AG10803 (cell line): ENCODE measurements at regions not wholly inside any gene's neighbourhood (a gene's known extent, or its start where the extent isn't known, plus 50 kb on each side); places are given as distances from the start of the nearest gene placed in this dataset.
"Not testable (repeated sequence)": the region's sequence is repeated elsewhere in the genome, so short reads cannot be mapped to it uniquely, and the experiment has no call there.

Experiments
- DNase-seq: peaks from one replicate; pipeline ENCODE4 v3.0.0; 2010; ENCODE audit warnings: low read depth
- H3K4me3 ChIP-seq: 2 replicates; pipeline ENCODE4 v1.5.1; 2011; ENCODE audit warnings: mild to moderate bottlenecking, low read length, control low read depth
- CTCF ChIP-seq: conservative IDR thresholded peaks from 2 replicates; pipeline ENCODE4 v1.5.1; 2011; ENCODE audit warnings: mild to moderate bottlenecking, low read length, control low read depth, inconsistent platforms

- no peak for TF ChIP-seq CTCF
- DNase-seq, result no peak
- H3K4me3 ChIP-seq, result no peak overlapping the region
Measured at GRCh38 chr3:86782866-86783265, 208.1 kb downstream of the VGLL3 start.

GRCh38 chr3:86782286-86782685 is 208.7 kb downstream of the VGLL3 start:
- no peak overlapping the region for H3K4me3 ChIP-seq
- DNase-seq, result peak; percentile 76
- TF ChIP-seq CTCF, result no peak

DNA sequence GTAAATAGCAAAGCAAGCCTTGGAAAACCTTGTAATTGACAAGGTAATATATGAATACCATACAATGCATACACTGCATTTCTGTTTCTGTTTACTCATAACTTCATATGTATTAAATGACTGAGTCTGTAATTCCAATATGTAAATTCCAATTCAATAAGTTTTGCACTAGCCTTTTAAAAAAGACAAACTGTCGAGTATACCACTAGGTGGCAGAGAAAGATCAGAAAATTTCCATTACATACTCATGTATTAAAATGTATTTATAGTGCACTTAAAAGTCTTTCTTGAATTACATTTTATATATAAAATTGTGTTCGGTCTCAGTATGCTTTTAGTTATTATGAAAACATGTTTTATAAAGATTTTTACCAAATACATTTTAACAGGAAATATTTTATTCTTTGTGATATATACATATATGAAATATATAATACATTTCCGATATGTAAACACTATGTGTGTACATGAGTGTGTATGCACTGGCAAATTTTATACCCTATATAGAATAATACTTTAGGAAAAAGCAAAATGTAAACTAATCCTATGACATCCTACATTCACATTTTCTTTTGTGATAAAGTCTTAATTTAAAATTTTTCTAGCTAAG is 216.8 kb downstream of the VGLL3 start:
- DNase-seq, result peak; percentile 59
- TF ChIP-seq CTCF, result peak; percentile 67
- no peak overlapping the region for H3K4me3 ChIP-seq

DNA sequence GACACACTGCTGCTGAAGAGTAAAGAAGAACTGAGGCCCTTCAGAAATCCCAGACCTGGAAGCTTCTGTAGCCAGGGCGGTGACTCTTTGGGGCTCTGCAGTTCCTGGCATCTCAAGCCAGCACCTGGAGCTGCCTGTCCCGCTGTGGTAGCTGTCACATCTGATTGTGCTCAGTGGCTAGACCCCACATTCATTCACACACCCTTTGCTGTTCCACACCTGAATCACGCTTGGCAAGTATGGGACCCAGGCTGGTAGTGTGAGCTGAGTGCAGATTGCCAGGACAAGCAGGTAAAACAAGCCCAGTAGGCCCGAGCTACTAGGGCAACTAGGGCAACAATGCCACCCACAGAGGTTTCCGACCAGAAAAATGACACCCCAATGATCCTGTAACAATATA is 218.2 kb downstream of the VGLL3 start:
- no peak for DNase-seq
- H3K4me3 ChIP-seq, result no peak overlapping the region
- TF ChIP-seq CTCF, result no peak

DNA sequence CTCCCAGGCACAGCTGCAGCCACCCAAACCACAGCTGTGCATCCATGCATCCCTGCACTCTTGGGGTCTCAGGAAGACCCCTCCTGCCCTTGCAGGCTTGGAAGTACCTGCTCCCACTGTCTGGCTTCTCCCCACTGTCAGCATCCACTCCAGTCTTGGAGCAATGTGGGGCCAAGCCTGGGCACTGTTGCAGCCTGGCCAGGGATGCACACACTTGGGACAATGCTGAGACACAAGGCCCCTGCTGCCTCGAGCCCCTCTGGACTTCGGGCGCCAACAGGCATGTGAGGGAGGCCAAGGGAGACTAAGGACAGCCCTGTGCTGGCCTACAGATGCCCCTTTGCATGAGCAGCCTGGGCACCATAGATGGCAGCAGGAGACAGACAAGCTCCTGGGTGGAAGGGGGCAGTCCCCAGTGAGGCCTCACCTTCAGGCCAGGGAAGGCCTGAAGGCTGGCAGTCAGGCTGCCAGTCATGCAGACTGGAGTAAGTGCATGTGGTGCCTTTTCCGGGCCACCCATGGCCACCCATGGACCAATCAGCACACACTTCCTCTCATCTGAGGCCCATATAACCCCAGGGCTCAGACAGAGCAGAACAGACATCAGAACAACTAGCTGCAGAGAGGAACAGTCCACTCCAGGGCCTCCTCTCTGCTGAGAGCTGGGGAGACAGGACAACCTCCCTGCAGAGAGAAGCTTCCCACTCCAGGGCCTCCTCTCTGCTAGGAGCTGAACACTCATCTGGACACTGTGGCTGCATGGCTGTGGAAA is 219.0 kb downstream of the VGLL3 start:
- no peak for TF ChIP-seq CTCF
- DNase-seq, result no peak
- H3K4me3 ChIP-seq, result no peak overlapping the region

GRCh38 chr3:86766331-86766730 is 224.6 kb downstream of the VGLL3 start:
- no peak overlapping the region for H3K4me3 ChIP-seq
- no peak for DNase-seq
- no peak for TF ChIP-seq CTCF

DNA sequence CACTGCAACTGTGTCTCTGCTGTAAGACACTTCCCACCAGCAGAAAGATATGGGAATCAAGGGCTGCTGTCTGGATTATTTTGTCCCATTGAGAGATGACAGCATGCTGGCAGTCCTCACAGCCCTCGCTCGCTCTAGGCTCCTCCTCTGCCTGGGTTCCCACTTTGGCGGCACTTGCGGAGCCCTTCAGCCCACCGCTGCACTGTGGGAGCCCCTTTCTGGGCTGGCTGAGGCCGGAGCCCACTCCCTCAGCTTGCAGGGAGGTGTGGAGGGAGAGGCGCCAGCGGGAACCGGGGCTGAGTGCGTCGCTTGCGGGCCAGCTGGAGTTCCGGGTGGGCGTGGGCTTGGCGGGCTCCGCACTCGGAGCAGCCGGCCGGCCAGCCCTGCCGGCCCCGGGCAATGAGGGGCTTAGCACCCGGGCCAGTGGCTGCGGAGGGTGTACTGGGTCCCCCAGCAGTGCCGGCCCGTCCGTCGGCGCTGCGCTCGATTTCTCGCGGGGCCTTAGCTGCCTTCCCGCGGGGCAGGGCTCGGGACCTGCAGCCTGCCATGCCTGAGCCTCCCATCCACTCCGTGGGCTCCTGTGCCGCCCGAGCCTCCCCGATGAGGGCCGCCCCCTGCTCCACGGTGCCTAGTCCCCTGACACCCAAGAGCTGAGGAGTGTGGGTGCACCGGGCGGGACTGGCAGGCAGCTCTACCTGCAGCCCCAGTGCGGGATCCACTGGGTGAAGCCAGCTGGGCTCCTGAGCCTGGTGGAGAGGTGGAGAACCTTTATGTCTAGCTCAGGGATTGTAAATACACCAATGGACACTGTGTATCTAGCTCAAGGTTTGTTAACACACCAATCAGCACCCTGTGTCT is 233.4 kb downstream of the VGLL3 start:
- not testable (repeated sequence) for DNase-seq, H3K4me3 ChIP-seq
